ENCODE measurements at regions not wholly inside any gene's neighbourhood (a gene's known extent, or its start where the extent isn't known, plus 50 kb on each side); places are given as distances from the start of the nearest gene placed in this dataset.

DNA sequence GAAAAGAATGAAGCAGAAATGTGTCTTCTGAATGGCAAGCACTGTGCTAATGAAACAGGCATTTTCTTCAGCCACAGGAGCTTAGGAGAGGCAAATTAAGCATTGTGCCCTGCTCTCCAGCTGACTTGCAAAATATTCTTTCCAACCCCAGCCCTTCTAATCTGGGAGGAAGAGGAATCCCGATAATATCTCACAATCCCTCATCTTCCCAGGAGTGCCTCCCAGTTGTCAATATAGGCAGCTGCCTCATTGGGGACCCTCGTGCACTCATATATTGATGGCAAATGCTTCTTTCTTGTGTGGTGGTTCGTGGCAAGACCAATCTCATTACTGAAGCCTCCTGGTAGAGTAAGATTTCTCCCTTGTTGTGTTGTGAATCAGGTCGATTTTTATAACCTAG is 299.0 kb downstream of the COG6 start:
- no peak overlapping the region for H3K27ac Mint-ChIP-seq (ENCODE audit: low read depth)
- H3K4me3 Mint-ChIP-seq: no peak overlapping the region
- ATAC-seq (replicated peaks; ENCODE audit: extremely low read depth, poor library complexity, severe bottlenecking) (no peak), DNase-seq (ENCODE audit: low spot score in 2 of 2) (no peak)
- no peaks in the 10 kb centered on the region for H3K9me3 Mint-ChIP-seq
- peaks cover 7% of the 10 kb centered on the region for H3K36me3 Mint-ChIP-seq (ENCODE audit: insufficient read depth)
- no peaks in the 10 kb centered on the region for H3K27me3 Mint-ChIP-seq
- peaks cover 36% of the 10 kb centered on the region for H3K4me1 Mint-ChIP-seq

DNA sequence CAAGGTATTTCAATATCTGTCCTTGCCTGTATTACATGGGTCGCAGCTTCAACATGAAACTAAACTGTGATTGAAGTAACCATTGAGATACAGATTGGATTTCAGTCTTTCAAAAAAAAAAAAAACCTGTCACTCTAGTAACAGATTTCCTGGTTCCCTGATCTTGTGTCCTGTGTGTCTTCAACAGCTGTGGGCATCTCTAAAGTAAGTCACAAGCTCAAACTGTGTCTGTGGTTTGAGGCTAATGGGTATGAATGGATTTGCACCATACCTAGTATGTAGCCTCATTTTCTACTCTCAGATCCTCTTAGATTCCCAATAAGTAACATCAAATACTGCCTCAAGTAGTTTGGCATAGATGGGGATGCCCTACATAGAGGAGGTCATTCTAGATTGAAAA is 300.1 kb downstream of the COG6 start:
- ATAC-seq (replicated peaks; ENCODE audit: extremely low read depth, poor library complexity, severe bottlenecking): no peak

DNA sequence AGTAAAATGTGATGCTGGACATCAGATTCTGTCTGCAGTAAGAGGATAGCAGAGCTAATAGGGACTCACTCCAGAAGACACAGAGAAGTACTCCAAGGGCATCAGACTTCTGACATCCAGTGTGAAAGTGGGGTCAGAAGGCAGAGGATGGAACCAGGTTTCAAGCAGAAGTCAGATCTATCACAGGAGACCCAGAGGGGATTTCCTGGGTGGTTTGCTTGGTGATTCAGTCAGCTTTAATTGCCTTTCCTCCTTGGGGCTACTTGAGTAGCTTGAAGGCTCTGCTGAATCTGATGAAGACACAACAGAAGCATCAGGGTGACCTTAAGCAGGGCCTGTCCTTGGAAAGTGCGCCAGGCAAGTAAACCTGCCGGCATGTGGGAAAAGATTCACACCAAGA is 300.6 kb downstream of the COG6 start:
- Mint-ChIP-seq H3K36me3 (ENCODE audit: insufficient read depth) (peaks cover 7% of the 10 kb centered on the region), H3K9me3 (no peaks in the 10 kb centered on the region), H3K27ac (ENCODE audit: low read depth) (no peak overlapping the region), H3K27me3 (no peaks in the 10 kb centered on the region), H3K4me3 (no peak overlapping the region), H3K4me1 (peaks cover 36% of the 10 kb centered on the region)
- ATAC-seq (replicated peaks; ENCODE audit: extremely low read depth, poor library complexity, severe bottlenecking) (peak; percentile 37), DNase-seq (ENCODE audit: low spot score in 2 of 2) (no peak)

More for the DNA sequence above, 300.1 kb downstream of the COG6 start:
- H3K27me3 Mint-ChIP-seq: no peaks in the 10 kb centered on the region
- no peak for DNase-seq (ENCODE audit: low spot score in 2 of 2)
- no peak overlapping the region for H3K27ac Mint-ChIP-seq (ENCODE audit: low read depth)
- H3K9me3 Mint-ChIP-seq: no peaks in the 10 kb centered on the region
- no peak overlapping the region for H3K4me3 Mint-ChIP-seq
- H3K4me1 Mint-ChIP-seq: peaks cover 36% of the 10 kb centered on the region
- H3K36me3 Mint-ChIP-seq (ENCODE audit: insufficient read depth): peaks cover 7% of the 10 kb centered on the region

DNA sequence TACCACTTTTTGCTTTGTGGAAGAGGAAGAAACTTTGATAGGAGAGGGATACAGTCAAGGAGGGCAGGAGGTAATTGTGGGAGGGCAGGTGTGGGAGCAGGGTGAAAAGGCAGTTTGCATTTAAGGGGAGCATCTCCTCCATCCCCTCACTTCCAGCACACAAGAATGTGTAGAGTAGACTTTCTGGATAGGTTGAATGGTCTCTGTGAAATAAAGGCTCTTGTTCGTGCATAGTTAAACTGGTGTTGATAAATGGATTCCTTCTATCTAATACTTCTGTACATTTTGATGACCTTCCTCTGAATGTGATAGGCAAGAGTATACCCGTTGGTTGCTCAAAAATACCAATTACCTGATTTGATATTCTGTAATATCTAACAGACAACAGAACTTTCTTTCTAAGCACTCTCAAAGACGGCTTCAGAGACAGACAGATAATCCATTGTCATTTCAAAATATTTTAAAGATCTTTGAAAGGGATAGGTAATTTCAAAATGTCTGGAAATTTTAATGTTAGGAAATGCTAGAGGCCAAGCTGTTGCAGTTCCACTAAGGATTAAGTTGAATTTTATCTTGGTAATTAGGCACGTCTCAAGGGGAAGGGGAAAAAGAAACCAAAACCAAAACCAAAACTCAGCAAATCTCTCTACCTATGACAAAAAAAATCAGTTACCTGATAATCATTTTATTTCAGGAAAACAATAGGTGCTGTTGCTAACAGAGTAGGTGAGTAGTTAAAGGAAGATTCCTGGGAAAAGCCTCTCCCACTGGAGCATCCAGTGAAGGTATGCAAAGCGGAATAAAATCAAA is 302.6 kb downstream of the COG6 start:
- H3K9me3 Mint-ChIP-seq: no peaks in the 10 kb centered on the region
- peak overlapping the region; percentile 62 for H3K27ac Mint-ChIP-seq (ENCODE audit: low read depth)
- H3K4me3 Mint-ChIP-seq: peak overlapping the region; percentile 75
- no peak for DNase-seq (ENCODE audit: low spot score in 2 of 2)
- peak; percentile 46 for ATAC-seq (replicated peaks; ENCODE audit: extremely low read depth, poor library complexity, severe bottlenecking)
- H3K4me1 Mint-ChIP-seq: peaks cover 26% of the 10 kb centered on the region
- H3K27me3 Mint-ChIP-seq: no peaks in the 10 kb centered on the region
- peaks cover 7% of the 10 kb centered on the region for H3K36me3 Mint-ChIP-seq (ENCODE audit: insufficient read depth)

DNA sequence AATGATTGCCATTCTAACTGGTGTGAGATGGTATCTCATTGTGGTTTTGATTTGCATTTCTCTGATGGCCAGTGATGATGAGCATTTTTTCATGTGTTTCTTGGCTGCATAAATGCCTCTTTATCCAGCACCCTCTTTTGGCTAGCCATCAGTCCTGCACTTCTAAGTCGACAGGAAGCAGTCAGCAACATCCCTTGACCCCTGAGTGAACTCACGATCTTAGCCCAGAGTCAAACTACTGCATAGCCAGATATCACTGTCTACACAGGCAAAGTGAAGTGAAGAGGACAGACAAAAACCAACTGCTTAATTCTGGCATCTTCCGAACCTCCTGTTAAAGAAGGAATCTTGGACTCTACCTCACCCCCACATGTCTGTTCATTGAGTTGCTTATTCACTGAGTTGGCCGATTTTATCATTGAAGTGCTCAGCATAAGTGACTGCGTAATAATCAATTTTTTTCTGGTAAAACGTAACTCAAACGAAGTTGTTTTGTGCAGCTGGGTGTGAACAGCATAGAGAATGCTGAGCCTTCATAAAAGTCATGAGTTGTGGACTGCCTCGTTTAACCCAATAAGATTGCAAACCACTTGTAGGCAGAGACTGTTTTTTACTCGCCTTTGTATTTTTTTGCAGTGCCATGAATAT is 304.2 kb downstream of the COG6 start:
- DNase-seq (ENCODE audit: low spot score in 2 of 2) (no peak), ATAC-seq (replicated peaks; ENCODE audit: extremely low read depth, poor library complexity, severe bottlenecking) (no peak)
- peaks cover 7% of the 10 kb centered on the region for H3K36me3 Mint-ChIP-seq (ENCODE audit: insufficient read depth)
- H3K4me3 Mint-ChIP-seq: no peak overlapping the region
- no peaks in the 10 kb centered on the region for H3K27me3 Mint-ChIP-seq
- no peaks in the 10 kb centered on the region for H3K9me3 Mint-ChIP-seq
- H3K4me1 Mint-ChIP-seq: peaks cover 23% of the 10 kb centered on the region
- no peak overlapping the region for H3K27ac Mint-ChIP-seq (ENCODE audit: low read depth)

DNA sequence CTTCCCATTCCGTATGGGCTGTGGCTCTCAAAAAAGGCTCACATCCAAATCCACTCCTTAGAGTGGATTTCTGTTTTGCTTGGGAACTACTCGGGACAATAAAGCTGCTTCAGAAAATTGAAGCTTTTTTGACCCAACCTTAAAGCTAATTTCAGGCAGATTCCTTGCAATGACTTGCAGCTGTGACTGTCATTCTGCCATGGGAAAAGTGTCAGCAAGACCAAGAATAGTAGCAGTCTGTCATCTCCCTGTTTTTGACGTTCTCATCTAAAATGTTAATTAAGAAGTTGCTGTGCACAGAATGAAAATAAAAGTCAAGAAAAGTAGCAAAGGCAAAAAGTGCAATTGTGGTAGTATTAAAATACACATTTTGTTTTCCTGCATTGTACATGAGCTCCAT is 304.7 kb downstream of the COG6 start:
- H3K4me1 Mint-ChIP-seq: peaks cover 23% of the 10 kb centered on the region
- no peaks in the 10 kb centered on the region for H3K9me3 Mint-ChIP-seq
- H3K36me3 Mint-ChIP-seq (ENCODE audit: insufficient read depth): peaks cover 7% of the 10 kb centered on the region
- H3K27me3 Mint-ChIP-seq: no peaks in the 10 kb centered on the region
- H3K27ac Mint-ChIP-seq (ENCODE audit: low read depth): peak overlapping the region; percentile 47
- ATAC-seq (replicated peaks; ENCODE audit: extremely low read depth, poor library complexity, severe bottlenecking) (no peak), DNase-seq (ENCODE audit: low spot score in 2 of 2) (no peak)
- H3K4me3 Mint-ChIP-seq: no peak overlapping the region

DNA sequence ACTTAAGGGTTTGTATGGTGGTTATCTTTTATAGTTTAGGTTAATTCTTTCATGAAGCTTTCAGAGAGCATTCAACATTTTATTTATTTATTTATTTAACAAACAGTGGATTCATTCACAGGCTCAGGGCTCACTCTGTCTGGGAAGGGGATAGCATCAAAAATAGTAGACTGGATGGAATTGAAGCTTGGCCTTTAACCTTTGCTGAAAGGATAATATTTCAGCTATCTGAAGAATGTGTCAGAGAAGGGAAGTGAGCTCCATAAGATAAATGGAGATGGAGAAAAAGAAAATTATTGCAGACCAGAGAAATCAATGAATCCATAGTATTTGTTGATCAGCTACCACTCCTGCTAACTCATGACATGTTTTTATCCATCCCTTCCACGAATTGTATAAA is 305.6 kb downstream of the COG6 start:
- H3K27ac Mint-ChIP-seq (ENCODE audit: low read depth): peak overlapping the region; percentile 47
- H3K4me3 Mint-ChIP-seq: no peak overlapping the region
- H3K4me1 Mint-ChIP-seq: peaks cover 21% of the 10 kb centered on the region
- no peaks in the 10 kb centered on the region for H3K9me3 Mint-ChIP-seq
- H3K36me3 Mint-ChIP-seq (ENCODE audit: insufficient read depth): peaks cover 7% of the 10 kb centered on the region
- H3K27me3 Mint-ChIP-seq: no peaks in the 10 kb centered on the region
- ATAC-seq (replicated peaks; ENCODE audit: extremely low read depth, poor library complexity, severe bottlenecking) (no peak), DNase-seq (ENCODE audit: low spot score in 2 of 2) (no peak)

DNA sequence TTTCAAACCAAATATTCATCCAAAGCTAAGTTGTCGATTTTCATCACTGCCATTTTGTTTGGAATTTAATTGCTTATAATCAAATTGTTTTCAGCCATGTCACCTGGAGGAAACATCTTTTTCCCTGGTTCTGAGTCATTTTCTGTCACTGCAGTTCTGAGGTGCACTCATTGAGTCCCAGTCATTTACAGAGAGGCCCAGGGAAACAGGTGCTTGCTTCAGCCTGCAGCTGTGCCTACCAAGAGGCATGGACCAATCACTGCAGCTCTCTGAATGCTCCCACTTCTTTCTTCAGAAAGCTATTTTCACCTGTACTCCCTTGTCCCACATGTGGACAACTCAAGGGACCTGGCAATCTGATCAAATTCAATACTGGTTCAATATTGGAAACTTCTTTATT is 308.1 kb downstream of the COG6 start:
- DNase-seq (ENCODE audit: low spot score in 2 of 2) (no peak), ATAC-seq (replicated peaks; ENCODE audit: extremely low read depth, poor library complexity, severe bottlenecking) (no peak)
- Mint-ChIP-seq H3K4me3 (no peak overlapping the region), H3K9me3 (no peaks in the 10 kb centered on the region), H3K4me1 (no peaks in the 10 kb centered on the region), H3K27me3 (peaks cover 14% of the 10 kb centered on the region), H3K36me3 (ENCODE audit: insufficient read depth) (peaks cover 1% of the 10 kb centered on the region), H3K27ac (ENCODE audit: low read depth) (no peak overlapping the region)

DNA sequence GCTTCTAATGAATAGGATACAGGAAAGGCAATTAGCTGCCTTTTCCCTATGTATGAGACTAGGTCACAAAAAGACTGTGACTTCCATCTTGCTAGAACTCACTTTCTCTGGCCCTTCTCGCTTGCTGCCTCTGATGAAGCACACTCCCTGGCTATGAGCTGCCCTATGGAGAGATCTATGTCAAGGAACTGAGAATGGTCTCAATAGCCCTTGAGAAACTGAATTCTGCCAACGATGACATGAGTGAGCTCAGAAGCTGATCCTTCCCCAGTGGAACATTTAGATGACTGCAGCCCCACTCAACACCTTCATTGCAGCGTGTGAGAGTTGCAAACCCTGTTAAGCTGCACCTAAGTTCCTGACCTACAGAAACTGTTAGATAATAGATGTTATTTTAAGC is 309.8 kb downstream of the COG6 start:
- ATAC-seq (replicated peaks; ENCODE audit: extremely low read depth, poor library complexity, severe bottlenecking): no peak
- peaks cover 19% of the 10 kb centered on the region for H3K27me3 Mint-ChIP-seq
- peaks cover 1% of the 10 kb centered on the region for H3K36me3 Mint-ChIP-seq (ENCODE audit: insufficient read depth)
- H3K9me3 Mint-ChIP-seq: no peaks in the 10 kb centered on the region
- H3K27ac Mint-ChIP-seq (ENCODE audit: low read depth): no peak overlapping the region
- no peak for DNase-seq (ENCODE audit: low spot score in 2 of 2)
- H3K4me1 Mint-ChIP-seq: no peaks in the 10 kb centered on the region
- no peak overlapping the region for H3K4me3 Mint-ChIP-seq

DNA sequence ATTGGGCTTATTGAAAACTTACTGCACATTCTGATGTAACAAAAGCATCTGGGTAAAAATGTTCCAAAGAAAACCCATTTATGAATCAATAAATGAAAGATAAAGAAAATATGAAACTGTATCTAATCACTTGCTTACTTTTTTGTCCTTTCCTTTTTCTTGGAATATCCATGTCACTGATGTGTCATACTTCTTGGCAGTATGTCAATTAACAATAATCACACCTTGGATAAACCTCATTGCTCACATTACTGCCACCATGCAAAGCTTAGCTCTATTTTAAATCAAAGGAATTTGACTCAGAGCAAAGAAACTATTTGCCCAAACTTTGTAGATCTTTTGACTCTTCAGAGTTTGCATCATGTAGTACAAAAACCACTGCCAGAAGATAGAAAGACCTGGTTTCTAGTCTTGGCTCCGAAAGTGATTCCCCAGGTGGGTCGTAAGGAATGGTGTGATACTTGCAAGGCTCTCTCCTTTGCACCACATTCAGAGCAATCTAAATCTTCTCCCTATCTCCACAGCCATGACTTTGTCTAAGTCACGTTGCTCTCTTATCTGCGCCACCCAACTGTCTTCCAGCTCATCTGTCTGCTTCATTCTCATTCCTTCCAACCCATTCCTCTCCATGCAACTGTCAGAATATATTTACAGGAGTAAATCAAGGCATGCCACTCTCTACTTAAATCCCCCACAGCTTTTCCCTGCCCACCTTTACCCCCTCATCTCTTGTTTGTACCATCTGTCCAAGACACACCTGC is 311.9 kb downstream of the COG6 start:
- Mint-ChIP-seq H3K9me3 (no peaks in the 10 kb centered on the region), H3K4me3 (no peak overlapping the region), H3K27me3 (peaks cover 19% of the 10 kb centered on the region), H3K4me1 (no peaks in the 10 kb centered on the region), H3K27ac (ENCODE audit: low read depth) (no peak overlapping the region), H3K36me3 (ENCODE audit: insufficient read depth) (peaks cover 1% of the 10 kb centered on the region)
- no peak for DNase-seq (ENCODE audit: low spot score in 2 of 2)
- no peak for ATAC-seq (replicated peaks; ENCODE audit: extremely low read depth, poor library complexity, severe bottlenecking)

DNA sequence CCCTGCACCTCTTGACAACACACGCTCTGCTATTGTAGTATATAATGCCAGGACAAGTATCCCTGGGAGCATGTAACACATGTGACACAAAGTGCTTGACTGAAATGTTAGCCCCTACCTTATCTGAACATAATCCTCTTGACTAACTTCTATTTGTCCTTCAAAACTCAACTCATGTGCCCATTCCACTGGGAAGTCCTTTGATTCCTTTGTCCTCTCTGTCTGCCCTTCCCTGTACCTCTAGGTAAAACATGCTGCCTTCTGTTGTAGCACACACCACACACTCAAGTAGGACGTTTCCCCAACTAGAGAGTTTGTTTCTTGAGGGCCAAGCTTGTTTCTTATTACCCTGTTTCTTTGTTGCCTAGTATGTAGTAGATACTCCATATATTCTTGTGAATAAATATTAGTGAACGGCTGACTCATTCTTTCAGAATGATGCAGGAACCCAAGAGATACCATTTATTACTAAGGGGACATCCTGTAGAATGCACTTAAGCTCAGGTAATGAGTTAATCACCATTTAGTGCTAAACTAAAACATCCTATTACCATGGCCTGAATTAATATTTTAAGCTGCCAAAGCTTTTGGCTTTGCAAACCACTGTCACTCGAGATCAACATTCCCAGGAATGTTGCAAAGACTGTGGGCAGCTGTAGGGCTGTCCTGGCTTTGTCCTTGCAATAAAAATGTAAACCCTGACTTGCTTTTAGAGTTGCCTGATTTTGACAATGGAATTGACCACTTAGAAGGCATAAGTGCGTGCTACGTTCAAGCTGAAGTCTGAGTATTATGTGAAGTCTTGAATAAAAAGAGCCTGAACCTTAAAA is 313.4 kb downstream of the COG6 start:
- Mint-ChIP-seq H3K4me1 (no peaks in the 10 kb centered on the region), H3K4me3 (no peak overlapping the region), H3K36me3 (ENCODE audit: insufficient read depth) (peaks cover 1% of the 10 kb centered on the region), H3K27ac (ENCODE audit: low read depth) (no peak overlapping the region), H3K27me3 (peaks cover 19% of the 10 kb centered on the region), H3K9me3 (no peaks in the 10 kb centered on the region)
- DNase-seq (ENCODE audit: low spot score in 2 of 2) (no peak), ATAC-seq (replicated peaks; ENCODE audit: extremely low read depth, poor library complexity, severe bottlenecking) (no peak)

DNA sequence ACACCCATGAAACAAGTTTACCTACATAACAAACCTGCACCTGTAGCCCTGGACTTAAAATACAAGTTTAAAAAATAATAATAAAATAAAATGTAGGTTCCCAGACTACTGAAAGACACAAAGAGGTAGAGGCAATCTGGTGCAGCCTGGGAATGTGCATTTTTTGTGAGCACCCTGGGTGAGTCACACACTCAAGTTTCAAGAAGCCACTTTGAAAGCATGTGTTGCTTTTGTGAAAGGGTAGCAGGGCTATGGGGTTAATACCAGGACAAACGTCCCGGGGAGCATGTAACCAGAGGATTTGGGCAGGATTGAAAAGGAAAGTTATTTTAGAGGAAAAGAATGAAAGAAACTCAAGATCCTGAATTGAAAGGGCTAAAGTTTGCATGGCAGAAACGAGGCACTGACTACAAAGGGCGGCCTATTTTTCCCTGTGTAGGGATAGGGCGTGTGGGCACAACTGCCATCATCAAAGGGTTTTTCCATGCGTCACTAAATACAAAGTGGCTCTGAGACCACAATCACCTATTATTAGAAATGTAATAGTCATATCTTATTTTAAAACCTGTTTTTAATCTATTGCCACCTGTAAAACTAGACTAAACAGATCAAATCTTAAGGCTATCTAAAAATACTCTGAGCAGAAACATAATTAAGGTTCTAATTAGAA is 314.9 kb downstream of the COG6 start:
- Mint-ChIP-seq H3K36me3 (ENCODE audit: insufficient read depth) (peaks cover 1% of the 10 kb centered on the region), H3K27me3 (peaks cover 19% of the 10 kb centered on the region), H3K9me3 (no peaks in the 10 kb centered on the region), H3K4me3 (no peak overlapping the region), H3K27ac (ENCODE audit: low read depth) (no peak overlapping the region), H3K4me1 (no peaks in the 10 kb centered on the region)
- no peak for ATAC-seq (replicated peaks; ENCODE audit: extremely low read depth, poor library complexity, severe bottlenecking)
- DNase-seq (ENCODE audit: low spot score in 2 of 2): no peak

Data from central memory CD8-positive, alpha-beta T cell (primary cell).